ENCODE measurements at regions not wholly inside any gene's neighbourhood (a gene's known extent, or its start where the extent isn't known, plus 50 kb on each side); places are given as distances from the start of the nearest gene placed in this dataset.

GRCh38 chr11:123253911-123254310, 58.9 kb upstream of the CLMP start:
- DNase-seq = no peak

- DNase-seq = no peak
Measured at GRCh38 chr11:123253223-123253622, 58.2 kb upstream of the CLMP start.

GRCh38 chr11:123251657-123252344, 56.8 kb upstream of the CLMP start:
- DNase-seq = no peak

- no peak for DNase-seq
Measured at GRCh38 chr11:123250892-123251656, 56.0 kb upstream of the CLMP start.

GRCh38 chr11:123249354-123249753, 54.3 kb upstream of the CLMP start:
- no peak for DNase-seq

- no peak for DNase-seq
Measured at GRCh38 chr11:123247813-123248379, 52.8 kb upstream of the CLMP start.

GRCh38 chr11:123247496-123247799, 52.4 kb upstream of the CLMP start:
- no peak for DNase-seq

GRCh38 chr11:123246749-123247495, 51.9 kb upstream of the CLMP start:
- peak; percentile 55 to 65 for DNase-seq

GRCh38 chr11:123245567-123245966, 50.5 kb upstream of the CLMP start:
- DNase-seq = no peak

Data from hippocampal formation (tissue), 2 donors.